Smooth muscle cell (in vitro differentiated cells): ENCODE measurements at regions not wholly inside any gene's neighbourhood (a gene's known extent, or its start where the extent isn't known, plus 50 kb on each side); places are given as distances from the start of the nearest gene placed in this dataset.

Experiments used
- DNase-seq: peaks from one replicate; lab custom pipeline; 2025; ENCODE audit not compliant: unreplicated experiment; lab: John Stamatoyannopoulos, UW
- H2AFZ ChIP-seq: fragments of 200-600 bp; sonication (generic); 2 replicates; pipeline ENCODE4 v1.6.0; 2016; ENCODE audit warnings: antibody characterized with exemption, low read depth, mild to moderate bottlenecking
- H3F3A ChIP-seq: fragments of 200-600 bp; sonication (generic); 2 replicates; pipeline ENCODE4 v1.6.0; 2017; ENCODE audit warnings: antibody characterized with exemption, low read depth
- H3K27ac ChIP-seq: fragments of 200-600 bp; sonication (generic); 2 replicates; pipeline ENCODE4 v1.5.1; 2016; ENCODE audit warnings: low read depth, mild to moderate bottlenecking
- H3K27me3 ChIP-seq: fragments of 200-600 bp; sonication (generic); 2 replicates; pipeline ENCODE4 v1.6.1; 2016; ENCODE audit warnings: low read depth, mild to moderate bottlenecking
- H3K36me3 ChIP-seq: fragments of 200-600 bp; sonication (generic); 2 replicates; pipeline ENCODE4 v1.5.1; 2016; ENCODE audit warnings: low read depth
- H3K4me1 ChIP-seq: fragments of 200-600 bp; sonication (generic); 2 replicates; pipeline ENCODE4 v1.5.1; 2016; ENCODE audit warnings: low read depth
- H3K4me2 ChIP-seq: fragments of 200-600 bp; sonication (generic); 2 replicates; pipeline ENCODE4 v1.6.0; 2016; ENCODE audit warnings: mild to moderate bottlenecking
- H3K4me3 ChIP-seq: fragments of 200-600 bp; sonication (generic); 2 replicates; pipeline ENCODE4 v1.5.1; 2016; ENCODE audit warnings: mild to moderate bottlenecking
- H3K79me2 ChIP-seq: fragments of 200-600 bp; sonication (generic); 2 replicates; pipeline ENCODE4 v1.6.0; 2016; ENCODE audit warnings: low read depth, mild to moderate bottlenecking
- H3K9ac ChIP-seq: fragments of 200-600 bp; sonication (generic); 2 replicates; pipeline ENCODE4 v1.6.0; 2016; ENCODE audit warnings: low read depth
- H3K9me3 ChIP-seq: fragments of 200-600 bp; sonication (generic); replicated peaks from 2 replicates; pipeline ENCODE4 v1.5.1; 2016; ENCODE audit warnings: low read depth
- H4K20me1 ChIP-seq: fragments of 200-600 bp; sonication (generic); 2 replicates; pipeline ENCODE4 v1.6.0; 2016; ENCODE audit warnings: low read depth
- WGBS: methylation state at CpG from one replicate; pipeline ENCODE4 v1.1.7; 2016; ENCODE audit warnings: low lambda C conversion rate; 5-methylcytosine and 5-hydroxymethylcytosine counted together
- TF ChIP-seq, protein P1 (sequence below): fragments of 200-600 bp; sonication (generic); IDR thresholded peaks from 2 replicates; pipeline ENCODE4 v1.5.1; 2017; ENCODE audit warnings: borderline replicate concordance, mild to moderate bottlenecking, antibody characterized with exemption; ENCODE audit not compliant: insufficient read depth, poor library complexity, severe bottlenecking

DNA sequence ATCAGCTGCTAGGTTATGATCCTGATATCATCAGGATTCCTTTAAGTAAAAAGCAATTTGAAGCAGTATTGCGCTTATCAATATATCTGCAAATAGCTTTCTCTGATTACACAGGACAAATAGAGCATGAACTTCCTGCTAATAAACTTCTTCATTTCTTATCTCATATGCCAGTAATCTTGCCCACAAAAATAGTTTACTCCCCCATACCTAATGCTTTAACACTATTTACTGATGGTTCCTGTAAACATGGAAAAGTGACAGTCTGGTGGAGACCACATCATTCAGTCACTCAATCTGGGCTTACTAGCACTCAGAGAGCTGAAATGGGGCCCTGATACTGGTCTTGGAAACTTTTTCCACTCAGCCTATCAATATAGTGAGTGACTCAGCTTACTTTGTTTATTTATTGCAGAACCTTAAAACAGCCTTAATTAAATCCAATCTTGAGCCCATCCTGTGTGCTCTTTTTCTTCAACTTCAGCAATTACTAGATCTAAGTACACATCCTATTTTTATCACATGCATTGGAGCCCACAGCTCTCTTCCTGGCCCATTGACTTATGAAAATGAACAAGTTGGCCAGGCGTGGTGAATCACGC is 1464.3 kb downstream of the UQCRFS1 start:
- Histone ChIP-seq H3K9ac (no peak overlapping the region), H3K79me2 (peaks cover 12% of the 10 kb centered on the region), H4K20me1 (peaks cover 64% of the 10 kb centered on the region), H3K4me3 (no peak overlapping the region), H3K27ac (no peak overlapping the region), H3K4me1 (no peaks in the 10 kb centered on the region), H3F3A (no peaks in the 10 kb centered on the region), H3K36me3 (no peaks in the 10 kb centered on the region), H3K4me2 (no peak overlapping the region), H3K9me3 (no peaks in the 10 kb centered on the region), H3K27me3 (no peaks in the 10 kb centered on the region), H2AFZ (no peak overlapping the region)
- WGBS: 95% methylated on average over 3 of the region's 3 CpGs
- TF ChIP-seq, protein P1, sequence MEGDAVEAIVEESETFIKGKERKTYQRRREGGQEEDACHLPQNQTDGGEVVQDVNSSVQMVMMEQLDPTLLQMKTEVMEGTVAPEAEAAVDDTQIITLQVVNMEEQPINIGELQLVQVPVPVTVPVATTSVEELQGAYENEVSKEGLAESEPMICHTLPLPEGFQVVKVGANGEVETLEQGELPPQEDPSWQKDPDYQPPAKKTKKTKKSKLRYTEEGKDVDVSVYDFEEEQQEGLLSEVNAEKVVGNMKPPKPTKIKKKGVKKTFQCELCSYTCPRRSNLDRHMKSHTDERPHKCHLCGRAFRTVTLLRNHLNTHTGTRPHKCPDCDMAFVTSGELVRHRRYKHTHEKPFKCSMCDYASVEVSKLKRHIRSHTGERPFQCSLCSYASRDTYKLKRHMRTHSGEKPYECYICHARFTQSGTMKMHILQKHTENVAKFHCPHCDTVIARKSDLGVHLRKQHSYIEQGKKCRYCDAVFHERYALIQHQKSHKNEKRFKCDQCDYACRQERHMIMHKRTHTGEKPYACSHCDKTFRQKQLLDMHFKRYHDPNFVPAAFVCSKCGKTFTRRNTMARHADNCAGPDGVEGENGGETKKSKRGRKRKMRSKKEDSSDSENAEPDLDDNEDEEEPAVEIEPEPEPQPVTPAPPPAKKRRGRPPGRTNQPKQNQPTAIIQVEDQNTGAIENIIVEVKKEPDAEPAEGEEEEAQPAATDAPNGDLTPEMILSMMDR: no peak
- no peak for DNase-seq

DNA sequence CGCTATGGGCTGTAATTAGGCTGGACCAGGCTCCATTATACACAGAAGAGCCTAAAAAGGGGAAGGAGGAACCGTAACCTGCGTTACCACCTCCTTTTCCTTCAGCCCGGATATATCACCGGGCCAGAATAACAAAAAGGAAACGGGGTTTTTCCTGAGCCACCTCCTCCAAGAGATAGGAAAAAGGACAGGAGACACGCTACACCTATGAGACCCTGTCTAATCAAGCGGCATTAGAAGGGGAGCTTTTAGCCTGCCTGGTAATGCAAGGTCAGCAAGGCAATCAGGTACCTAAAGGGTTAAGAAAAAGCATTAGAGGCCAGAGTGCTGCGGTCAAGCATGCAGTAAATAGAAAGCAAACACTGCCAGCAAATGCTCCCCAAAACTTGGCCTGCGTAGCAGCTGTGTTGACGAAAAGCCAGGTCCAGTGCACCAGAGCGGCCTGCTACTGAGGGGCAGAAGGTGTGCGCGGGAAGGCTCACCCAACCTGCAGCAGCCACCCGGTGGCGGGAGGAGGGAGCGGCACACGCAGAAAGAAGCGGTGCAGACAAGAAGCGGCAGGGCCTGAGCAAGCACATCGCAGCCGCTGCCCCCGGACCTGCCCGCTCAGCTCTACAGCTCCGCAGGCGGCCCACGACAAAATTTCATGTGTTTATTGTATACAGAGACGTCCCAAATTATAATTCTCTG is 1466.1 kb downstream of the UQCRFS1 start:
- Histone ChIP-seq H2AFZ (no peak overlapping the region), H3K4me2 (peak overlapping the region; percentile 12), H4K20me1 (peaks cover 52% of the 10 kb centered on the region), H3K9me3 (no peaks in the 10 kb centered on the region), H3K79me2 (peaks cover 12% of the 10 kb centered on the region), H3K27ac (no peak overlapping the region), H3K27me3 (no peaks in the 10 kb centered on the region), H3K9ac (no peak overlapping the region), H3F3A (no peaks in the 10 kb centered on the region), H3K4me1 (no peaks in the 10 kb centered on the region), H3K36me3 (no peaks in the 10 kb centered on the region), H3K4me3 (no peak overlapping the region)
- TF ChIP-seq, protein P1: no peak
- no peak for DNase-seq
- 41% methylated on average over 28 of the region's 28 CpGs for WGBS

DNA sequence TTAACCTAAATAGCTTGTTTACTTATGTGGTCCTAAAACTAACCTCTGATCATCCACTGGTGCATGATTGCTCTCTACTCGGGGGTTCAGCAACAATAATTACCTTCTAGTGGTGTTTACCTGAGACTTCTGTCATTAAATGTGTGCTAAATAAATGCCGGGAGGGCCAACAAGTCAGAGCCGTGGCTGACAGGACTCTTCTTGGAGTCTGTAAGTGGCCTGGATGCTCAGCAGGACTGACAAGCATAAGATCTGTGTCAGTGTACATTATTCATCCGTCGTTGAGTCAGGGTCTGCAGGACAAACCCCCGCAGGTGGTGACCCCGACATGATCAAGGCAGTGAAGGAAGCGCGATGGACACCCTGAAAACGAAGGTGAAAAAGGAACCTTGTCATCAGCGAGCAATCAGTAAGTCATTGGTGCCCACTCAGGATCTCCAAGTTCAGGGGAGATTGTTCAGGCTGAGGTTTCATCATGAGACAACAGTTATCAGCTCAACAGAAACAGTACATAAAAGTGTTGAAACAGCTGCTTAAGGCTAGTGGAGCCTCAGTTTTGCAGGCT is 1466.9 kb downstream of the UQCRFS1 start:
- Histone ChIP-seq H2AFZ (no peak overlapping the region), H3K4me1 (no peaks in the 10 kb centered on the region), H3K36me3 (no peaks in the 10 kb centered on the region), H3K27me3 (no peaks in the 10 kb centered on the region), H3F3A (no peaks in the 10 kb centered on the region), H3K27ac (no peak overlapping the region), H3K9ac (no peak overlapping the region), H4K20me1 (peaks cover 45% of the 10 kb centered on the region), H3K4me3 (no peak overlapping the region), H3K4me2 (no peak overlapping the region), H3K79me2 (peaks cover 12% of the 10 kb centered on the region), H3K9me3 (no peaks in the 10 kb centered on the region)
- WGBS: 95% methylated on average over 11 of the region's 11 CpGs
- DNase-seq: no peak
- TF ChIP-seq, protein P1: no peak
